H1 (cell line): ENCODE measurements at regions not wholly inside any gene's neighbourhood (a gene's known extent, or its start where the extent isn't known, plus 50 kb on each side); places are given as distances from the start of the nearest gene placed in this dataset.
A peak's percentile ranks its signal among the peaks of the same experiment; 100 is the strongest.

Source experiments
- CEBPB ChIP-seq: IDR thresholded peaks from 2 replicates; pipeline ENCODE4 v1.6.1; 2012; ENCODE audit warnings: low read depth, low read length
- CHD2 ChIP-seq: IDR thresholded peaks from 2 replicates; pipeline ENCODE4 v1.6.1; 2012; ENCODE audit warnings: low read length, improper control_type of control experiment
- EP300 ChIP-seq, 2 experiments: IDR thresholded peaks; 1 replicate in 1 of 2; 2 replicates in 1 of 2; pipeline ENCODE4 v1.6.1; 2011 to 2012; ENCODE audit warnings: low read depth in 2 of 2, low read length in 2 of 2, mild to moderate bottlenecking in 2 of 2, borderline replicate concordance in 1 of 2, inconsistent platforms in 1 of 2, moderate library complexity in 1 of 2
- EZH2 ChIP-seq: fragments of 200-600 bp; sonication (generic); IDR thresholded peaks from 2 replicates; pipeline ENCODE4 v1.7.1; 2012; ENCODE audit warnings: low read depth, mild to moderate bottlenecking, moderate library complexity, low read length, inconsistent platforms; ENCODE audit not compliant: severe bottlenecking
- HDAC2 ChIP-seq, 2 experiments: fragments of 300-600 bp in 1 of 2; sonication (generic) in 1 of 2; IDR thresholded peaks; 2 replicates each; pipeline ENCODE4 v1.6.1; 2011 to 2012; ENCODE audit warnings: low read depth in 2 of 2, low read length in 2 of 2, mild to moderate bottlenecking in 2 of 2, moderate library complexity in 2 of 2, borderline replicate concordance in 1 of 2, inconsistent platforms in 1 of 2
- HDAC6 ChIP-seq: IDR thresholded peaks from one replicate; pipeline ENCODE4 v1.7.1; 2012; ENCODE audit warnings: low read depth, mild to moderate bottlenecking, inconsistent platforms, low read length, moderate library complexity
- JUND ChIP-seq: IDR thresholded peaks from 2 replicates; pipeline ENCODE4 v1.6.1; 2011; ENCODE audit warnings: mild to moderate bottlenecking, improper control_type of control experiment, low read length
- POLR2AphosphoS5 ChIP-seq: IDR thresholded peaks from 2 replicates; pipeline ENCODE4 v1.6.1; 2011; ENCODE audit warnings: low read depth, low read length
- RAD21 ChIP-seq, 2 experiments: IDR thresholded peaks in 1 of 2; conservative IDR thresholded peaks in 1 of 2; 2 replicates each; pipeline ENCODE4 v1.6.1; 2011; ENCODE audit warnings: low read depth in 2 of 2, low read length in 2 of 2, improper control_type of control experiment in 1 of 2, inconsistent platforms in 1 of 2, mild to moderate bottlenecking in 1 of 2, moderate library complexity in 1 of 2
- RFX5 ChIP-seq: IDR thresholded peaks from 2 replicates; pipeline ENCODE4 v1.6.1; 2011; ENCODE audit warnings: low read depth, low read length, improper control_type of control experiment, borderline replicate concordance
- RXRA ChIP-seq: IDR thresholded peaks from 2 replicates; pipeline ENCODE4 v1.6.1; 2011; ENCODE audit warnings: low read depth, mild to moderate bottlenecking, low read length, moderate library complexity; ENCODE audit not compliant: insufficient read depth
- ZNF274 ChIP-seq: IDR thresholded peaks from 2 replicates; pipeline ENCODE4 v1.7.0; 2012; ENCODE audit warnings: low read length, borderline replicate concordance; ENCODE audit errors: extremely low read depth
- TF ChIP-seq, protein P1 (sequence below): IDR thresholded peaks from 2 replicates; pipeline ENCODE4 v1.6.1; 2012; ENCODE audit warnings: inconsistent platforms
- TF ChIP-seq, protein P2 (sequence below), 3 experiments: IDR thresholded peaks; 1 replicate in 2 of 3; 2 replicates in 1 of 3; pipeline versions ENCODE4 v1.5.1 to v1.6.1; 2011; ENCODE audit warnings: low read length in 3 of 3, mild to moderate bottlenecking in 3 of 3, inconsistent platforms in 2 of 3, low read depth in 1 of 3, moderate library complexity in 1 of 3; ENCODE audit not compliant: insufficient read depth in 1 of 3; ENCODE audit errors: control extremely low read depth in 1 of 3

DNA sequence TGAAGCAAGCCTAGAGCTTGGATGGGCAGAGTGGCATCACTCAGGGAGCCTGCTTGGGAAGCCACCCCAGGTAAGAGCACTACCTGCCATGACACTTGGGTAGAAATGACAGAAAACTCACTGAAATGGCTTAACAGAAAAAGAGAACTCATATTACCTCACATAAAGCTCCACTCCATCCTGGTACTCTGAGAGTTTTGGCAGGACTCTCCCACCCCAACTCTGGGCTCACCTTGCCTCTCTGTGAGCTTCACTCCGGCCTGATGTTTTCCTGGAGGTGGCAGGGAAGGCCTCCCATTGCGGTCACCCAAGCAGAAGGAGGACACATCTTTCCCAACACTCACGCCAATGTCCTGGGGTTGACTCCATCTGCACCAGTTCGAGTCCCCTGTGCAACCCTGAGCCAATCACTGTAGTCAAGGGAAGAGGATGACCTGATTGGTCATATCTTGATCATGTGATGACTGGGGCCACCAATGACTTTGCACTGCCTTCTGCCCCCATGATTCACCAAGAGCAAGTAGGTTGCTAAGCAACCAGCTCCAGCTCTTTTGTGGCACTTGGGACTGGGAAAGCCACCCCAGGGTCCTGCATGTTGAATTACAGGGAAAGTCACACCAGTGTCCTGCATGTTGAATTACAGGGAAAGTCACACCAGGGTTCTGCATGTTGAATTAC lies 446.1 kb upstream of the SULF2 start:
- TF ChIP-seq, protein P1, sequence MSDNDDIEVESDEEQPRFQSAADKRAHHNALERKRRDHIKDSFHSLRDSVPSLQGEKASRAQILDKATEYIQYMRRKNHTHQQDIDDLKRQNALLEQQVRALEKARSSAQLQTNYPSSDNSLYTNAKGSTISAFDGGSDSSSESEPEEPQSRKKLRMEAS, result no peak
- TF ChIP-seq HDAC6 (no peak), CHD2 (no peak), CEBPB (no peak), EZH2 (no peak), EP300 (IDR thresholded peaks at IDR 0.05; ENCODE audit: borderline replicate concordance in 1 of 2, low read depth in 2 of 2, low read length in 2 of 2) (no peak), RFX5 (no peak), RXRA (no peak), HDAC2 (IDR thresholded peaks at IDR 0.05; ENCODE audit: borderline replicate concordance in 1 of 2, low read depth in 2 of 2, low read length in 2 of 2) (no peak), POLR2AphosphoS5 (no peak), JUND (no peak), ZNF274 (peak; percentile 56; the same call in 1 of the 2 replicates), RAD21 (IDR thresholded peaks at IDR 0.05 in 1 of 2, conservative IDR thresholded peaks at IDR 0.05 in 1 of 2; ENCODE audit: low read depth in 2 of 2, low read length in 2 of 2) (no peak)
- TF ChIP-seq, protein P2, sequence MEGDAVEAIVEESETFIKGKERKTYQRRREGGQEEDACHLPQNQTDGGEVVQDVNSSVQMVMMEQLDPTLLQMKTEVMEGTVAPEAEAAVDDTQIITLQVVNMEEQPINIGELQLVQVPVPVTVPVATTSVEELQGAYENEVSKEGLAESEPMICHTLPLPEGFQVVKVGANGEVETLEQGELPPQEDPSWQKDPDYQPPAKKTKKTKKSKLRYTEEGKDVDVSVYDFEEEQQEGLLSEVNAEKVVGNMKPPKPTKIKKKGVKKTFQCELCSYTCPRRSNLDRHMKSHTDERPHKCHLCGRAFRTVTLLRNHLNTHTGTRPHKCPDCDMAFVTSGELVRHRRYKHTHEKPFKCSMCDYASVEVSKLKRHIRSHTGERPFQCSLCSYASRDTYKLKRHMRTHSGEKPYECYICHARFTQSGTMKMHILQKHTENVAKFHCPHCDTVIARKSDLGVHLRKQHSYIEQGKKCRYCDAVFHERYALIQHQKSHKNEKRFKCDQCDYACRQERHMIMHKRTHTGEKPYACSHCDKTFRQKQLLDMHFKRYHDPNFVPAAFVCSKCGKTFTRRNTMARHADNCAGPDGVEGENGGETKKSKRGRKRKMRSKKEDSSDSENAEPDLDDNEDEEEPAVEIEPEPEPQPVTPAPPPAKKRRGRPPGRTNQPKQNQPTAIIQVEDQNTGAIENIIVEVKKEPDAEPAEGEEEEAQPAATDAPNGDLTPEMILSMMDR (IDR thresholded peaks at IDR 0.05; ENCODE audit: control extremely low read depth in 1 of 3, insufficient read depth in 1 of 3, low read depth in 1 of 3, low read length in 3 of 3), result no peak
